ENCODE measurements at regions not wholly inside any gene's neighbourhood (a gene's known extent, or its start where the extent isn't known, plus 50 kb on each side); places are given as distances from the start of the nearest gene placed in this dataset.

DNA sequence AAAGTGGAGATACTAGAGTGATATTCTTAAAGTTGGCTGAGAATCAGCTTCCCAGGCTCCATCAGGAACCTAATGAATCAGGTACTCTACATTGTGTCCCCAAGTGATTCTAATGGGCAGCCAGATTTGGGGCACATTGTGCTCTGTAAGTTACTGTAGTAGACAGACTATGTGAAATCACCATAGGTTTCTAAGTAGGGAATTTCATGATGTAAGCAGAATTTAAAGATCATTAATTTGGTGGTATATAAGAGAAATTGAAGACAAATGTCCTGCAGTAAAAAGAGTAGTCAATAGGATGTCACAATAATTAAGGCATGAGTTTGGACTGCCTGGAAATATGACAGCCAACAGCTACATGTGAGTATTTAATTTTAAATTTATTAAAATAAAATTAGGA is 602.4 kb upstream of the ACVR2A start:
- Histone ChIP-seq H3T11ph (ENCODE audit: low read length) (no peak overlapping the region), H2AFZ (ENCODE audit: low read length) (no peak overlapping the region), H3K79me1 (ENCODE audit: insufficient read depth, low read depth, low read length, poor library complexity, severe bottlenecking) (no peaks in the 10 kb centered on the region), H4K5ac (ENCODE audit: insufficient read length, low read depth, low read length) (no peak overlapping the region), H3K23me2 (ENCODE audit: insufficient read length, low read depth, low read length, poor library complexity, severe bottlenecking) (no peaks in the 10 kb centered on the region), H4K91ac (ENCODE audit: insufficient read length, low read depth, low read length) (no peak overlapping the region), H3K27ac (ENCODE audit: insufficient read length, low read depth, low read length) (no peak overlapping the region), H3K23ac (ENCODE audit: insufficient read length, low read depth, low read length) (no peak overlapping the region), H2BK12ac (ENCODE audit: insufficient read length, low read depth, low read length) (no peak overlapping the region), H3K4ac (ENCODE audit: low read depth, low read length) (no peak overlapping the region), H3K79me2 (ENCODE audit: insufficient read depth, low read length) (no peaks in the 10 kb centered on the region), H3K27me3 (ENCODE audit: insufficient read depth, low read length) (no peaks in the 10 kb centered on the region), H4K20me1 (ENCODE audit: control insufficient read depth, insufficient read depth, insufficient read length) (no peaks in the 10 kb centered on the region), H3K56ac (ENCODE audit: insufficient read length, low read depth, low read length) (no peak overlapping the region), H2BK15ac (ENCODE audit: low read depth, low read length) (no peak overlapping the region), H2AK5ac (ENCODE audit: insufficient read length, low read length) (no peak overlapping the region), H3K18ac (ENCODE audit: insufficient read length, low read depth, low read length) (no peak overlapping the region), H3K4me1 (ENCODE audit: insufficient read depth, low read length) (no peaks in the 10 kb centered on the region), H2BK5ac (ENCODE audit: insufficient read length, low read length) (no peak overlapping the region), H3K9ac (ENCODE audit: extremely low read depth, insufficient read length, low read length) (no peak overlapping the region), H2BK120ac (ENCODE audit: low read depth, low read length, poor library complexity, severe bottlenecking) (no peak overlapping the region), H2BK20ac (ENCODE audit: low read depth, low read length, poor library complexity, severe bottlenecking) (no peak overlapping the region), H4K8ac (replicated peaks; ENCODE audit: insufficient read length, low read depth, low read length) (no peak overlapping the region), H3K9me3 (ENCODE audit: control insufficient read depth, low read depth, low read length) (no peaks in the 10 kb centered on the region), H3K14ac (ENCODE audit: insufficient read depth, low read length) (no peak overlapping the region), H3K4me2 (ENCODE audit: insufficient read depth, insufficient read length, low read length) (no peak overlapping the region)
- Mint-ChIP-seq H3K4me1 (no peaks in the 10 kb centered on the region), H3K36me3 (ENCODE audit: insufficient read depth in 1 of 3, low read depth in 3 of 3) (no peaks in the 10 kb centered on the region), H3K4me3 (no peak overlapping the region), H3K27me3 (ENCODE audit: low read depth) (no peaks in the 10 kb centered on the region), H3K27ac (no peak overlapping the region), H3K9me3 (no peaks in the 10 kb centered on the region)
- TF ChIP-seq, protein P1, sequence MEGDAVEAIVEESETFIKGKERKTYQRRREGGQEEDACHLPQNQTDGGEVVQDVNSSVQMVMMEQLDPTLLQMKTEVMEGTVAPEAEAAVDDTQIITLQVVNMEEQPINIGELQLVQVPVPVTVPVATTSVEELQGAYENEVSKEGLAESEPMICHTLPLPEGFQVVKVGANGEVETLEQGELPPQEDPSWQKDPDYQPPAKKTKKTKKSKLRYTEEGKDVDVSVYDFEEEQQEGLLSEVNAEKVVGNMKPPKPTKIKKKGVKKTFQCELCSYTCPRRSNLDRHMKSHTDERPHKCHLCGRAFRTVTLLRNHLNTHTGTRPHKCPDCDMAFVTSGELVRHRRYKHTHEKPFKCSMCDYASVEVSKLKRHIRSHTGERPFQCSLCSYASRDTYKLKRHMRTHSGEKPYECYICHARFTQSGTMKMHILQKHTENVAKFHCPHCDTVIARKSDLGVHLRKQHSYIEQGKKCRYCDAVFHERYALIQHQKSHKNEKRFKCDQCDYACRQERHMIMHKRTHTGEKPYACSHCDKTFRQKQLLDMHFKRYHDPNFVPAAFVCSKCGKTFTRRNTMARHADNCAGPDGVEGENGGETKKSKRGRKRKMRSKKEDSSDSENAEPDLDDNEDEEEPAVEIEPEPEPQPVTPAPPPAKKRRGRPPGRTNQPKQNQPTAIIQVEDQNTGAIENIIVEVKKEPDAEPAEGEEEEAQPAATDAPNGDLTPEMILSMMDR (conservative IDR thresholded peaks at IDR 0.05), result no peak
- no peak for DNase-seq
